SK-N-SH (cell line): ENCODE measurements at regions not wholly inside any gene's neighbourhood (a gene's known extent, or its start where the extent isn't known, plus 50 kb on each side); places are given as distances from the start of the nearest gene placed in this dataset.

Source experiments
- CTCF ChIA-PET: fragments of 300-600, 350-600 bp; formaldehyde crosslinking; extraction: SDS; loops from one replicate; lab custom pipeline; 2021; lab: Yijun Ruan, JAX
- POLR2A ChIA-PET: fragments of 350-600 bp; sonication (Branson Sonifier 250); formaldehyde crosslinking; extraction: SDS; loops from one replicate; lab custom pipeline; 2020; ENCODE audit warnings: antibody characterized with exemption, inconsistent platforms; lab: Yijun Ruan, JAX
- DNase-seq: peaks from one replicate; pipeline ENCODE4 v3.0.0; 2012
- H2AFZ ChIP-seq: fragments of 200-600 bp; sonication (generic); 2 replicates; pipeline ENCODE4 v1.8.1; 2016; ENCODE audit warnings: antibody characterized with exemption, mild to moderate bottlenecking, low read depth
- H3F3A ChIP-seq: fragments of 200-600 bp; sonication (generic); replicated peaks from 2 replicates; pipeline ENCODE3; 2016; ENCODE audit warnings: antibody characterized with exemption, mild to moderate bottlenecking; ENCODE audit not compliant: insufficient read depth
- H3K27ac ChIP-seq, 2 experiments: fragments of 200-500 bp in 1 of 2; fragments of 200-600 bp in 1 of 2; sonication (Bioruptor generic) in 1 of 2; sonication (generic), shearing (Covaris generic) in 1 of 2; 2 replicates each; pipeline versions ENCODE4 v1.5.1 to v1.6.1; 2014 to 2016; ENCODE audit warnings: low read depth in 2 of 2, inconsistent platforms in 1 of 2, low read length in 1 of 2, mild to moderate bottlenecking in 1 of 2, mixed read lengths in 1 of 2
- H3K27me3 ChIP-seq: fragments of 200-600 bp; sonication (generic), shearing (Covaris generic); 2 replicates; pipeline ENCODE4 v1.6.1; 2016; ENCODE audit warnings: mixed run types; ENCODE audit not compliant: insufficient read depth
- H3K36me3 ChIP-seq, 2 experiments: fragments of 200-500 bp in 1 of 2; fragments of 200-600 bp in 1 of 2; sonication (Bioruptor generic) in 1 of 2; sonication (generic) in 1 of 2; replicated peaks in 1 of 2; 2 replicates each; pipeline versions ENCODE3 to v1.5.1; 2014 to 2016; ENCODE audit warnings: low read length in 1 of 2, mild to moderate bottlenecking in 1 of 2; ENCODE audit not compliant: insufficient read depth in 2 of 2, control insufficient read depth in 1 of 2
- H3K4me1 ChIP-seq, 2 experiments: fragments of 200-500 bp in 1 of 2; fragments of 200-600 bp in 1 of 2; sonication (Bioruptor generic) in 1 of 2; sonication (generic), shearing (Covaris generic) in 1 of 2; 2 replicates each; pipeline versions ENCODE4 v1.5.1 to v1.6.1; 2014 to 2016; ENCODE audit warnings: low read depth in 1 of 2, low read length in 1 of 2, mixed run types in 1 of 2; ENCODE audit not compliant: insufficient read depth in 2 of 2, control insufficient read depth in 1 of 2
- H3K4me2 ChIP-seq: fragments of 200-600 bp; sonication (generic), shearing (Covaris generic); 2 replicates; pipeline ENCODE4 v1.6.1; 2017; ENCODE audit warnings: mixed run types
- H3K4me3 ChIP-seq, 2 experiments: fragments of 200-500 bp in 1 of 2; fragments of 200-600 bp in 1 of 2; sonication (Bioruptor generic) in 1 of 2; sonication (generic), shearing (Covaris generic) in 1 of 2; 2 replicates each; pipeline versions ENCODE4 v1.5.1 to v1.8.1; 2014 to 2016; ENCODE audit warnings: low read depth in 2 of 2, inconsistent platforms in 1 of 2, low read length in 1 of 2, mild to moderate bottlenecking in 1 of 2, mixed read lengths in 1 of 2, moderate library complexity in 1 of 2
- H3K79me2 ChIP-seq: fragments of 200-600 bp; sonication (generic); 2 replicates; pipeline ENCODE4 v1.8.1; 2017; ENCODE audit warnings: mild to moderate bottlenecking; ENCODE audit not compliant: insufficient read depth
- H3K9ac ChIP-seq: fragments of 200-600 bp; sonication (generic); 2 replicates; pipeline ENCODE4 v1.6.1; 2017; ENCODE audit warnings: mixed run types
- H3K9me2 ChIP-seq: fragments of 200-600 bp; sonication (generic); 2 replicates; pipeline ENCODE4 v1.6.1; 2017; ENCODE audit warnings: mixed run types
- H3K9me3 ChIP-seq: fragments of 200-600 bp; sonication (generic); 2 replicates; pipeline ENCODE4 v1.6.1; 2017; ENCODE audit warnings: mixed run types, mild to moderate bottlenecking, moderate library complexity
- H4K20me1 ChIP-seq: fragments of 200-600 bp; sonication (generic); 2 replicates; pipeline ENCODE4 v1.6.1; 2017; ENCODE audit warnings: mild to moderate bottlenecking, mixed run types; ENCODE audit not compliant: insufficient read depth
- ELF1 ChIP-seq: IDR thresholded peaks from 2 replicates; pipeline ENCODE4 v1.4.0; 2012
- EP300 ChIP-seq, 2 experiments: IDR thresholded peaks; 2 replicates each; pipeline versions ENCODE4 v1.4.0 to v1.6.1; 2012; ENCODE audit warnings: borderline replicate concordance in 1 of 2, low read depth in 1 of 2, low read length in 1 of 2
- EZH2phosphoT487 ChIP-seq: fragments of 200-600 bp; sonication (generic); IDR thresholded peaks from 2 replicates; pipeline ENCODE4 v1.6.1; 2017; ENCODE audit warnings: low read depth, mixed run types, mild to moderate bottlenecking, antibody characterized with exemption, moderate library complexity, borderline replicate concordance
- FOXJ3 ChIP-seq: sonication (generic); formaldehyde crosslinking; IDR thresholded peaks from 2 replicates; pipeline ENCODE4 v1.5.1; 2020; ENCODE audit warnings: mild to moderate bottlenecking, missing genetic modification reagents
- FOXM1 ChIP-seq: IDR thresholded peaks from 2 replicates; pipeline ENCODE4 v1.4.0; 2012; ENCODE audit warnings: low read depth, mild to moderate bottlenecking
- GABPA ChIP-seq: IDR thresholded peaks from 2 replicates; pipeline ENCODE4 v1.4.0; 2012; ENCODE audit warnings: low read depth, mild to moderate bottlenecking
- GATA2 ChIP-seq: sonication (generic); formaldehyde crosslinking; IDR thresholded peaks from 2 replicates; pipeline ENCODE4 v1.5.0; 2020; ENCODE audit warnings: mild to moderate bottlenecking, missing genetic modification reagents
- JUND ChIP-seq: IDR thresholded peaks from 2 replicates; pipeline ENCODE4 v1.4.0; 2012
- MEF2A ChIP-seq: IDR thresholded peaks from 2 replicates; pipeline ENCODE4 v1.4.0; 2012; ENCODE audit warnings: low read depth, borderline replicate concordance
- PBX3 ChIP-seq: IDR thresholded peaks from 2 replicates; pipeline ENCODE4; 2012
- POLR2AphosphoS5 ChIP-seq: IDR thresholded peaks from 2 replicates; pipeline ENCODE4 v1.6.1; 2012; ENCODE audit warnings: low read depth, low read length
- RAD21 ChIP-seq: IDR thresholded peaks from 2 replicates; pipeline ENCODE4 v1.6.1; 2012; ENCODE audit warnings: mild to moderate bottlenecking, low read length
- RCOR1 ChIP-seq: fragments of 150-350 bp; IDR thresholded peaks from 2 replicates; pipeline ENCODE4 v1.6.1; 2017; ENCODE audit warnings: antibody characterized with exemption, low read length
- TAF1 ChIP-seq: IDR thresholded peaks from 2 replicates; pipeline ENCODE4 v1.6.1; 2012; ENCODE audit warnings: low read depth, mild to moderate bottlenecking, low read length, moderate library complexity, borderline replicate concordance
- TCF12 ChIP-seq: IDR thresholded peaks from 2 replicates; pipeline ENCODE4 v1.4.0; 2012
- TEAD4 ChIP-seq: IDR thresholded peaks from 2 replicates; pipeline ENCODE4 v1.4.0; 2012; ENCODE audit warnings: mild to moderate bottlenecking, borderline replicate concordance; ENCODE audit not compliant: insufficient read depth
- USF1 ChIP-seq: IDR thresholded peaks from 2 replicates; pipeline ENCODE4 v1.4.0; 2012; ENCODE audit warnings: low read depth, borderline replicate concordance
- ZBTB33 ChIP-seq: IDR thresholded peaks from 2 replicates; pipeline ENCODE4 v1.4.0; 2012; ENCODE audit warnings: low read depth, borderline replicate concordance
- WGBS: methylation state at CpG from one replicate; pipeline ENCODE4 v1.1.6; 2017; ENCODE audit warnings: low lambda C conversion rate; 5-methylcytosine and 5-hydroxymethylcytosine counted together
- TF ChIP-seq, protein P1 (sequence below): IDR thresholded peaks from 2 replicates; pipeline ENCODE4 v1.6.1; 2012; ENCODE audit warnings: mild to moderate bottlenecking, low read depth, low read length, moderate library complexity
- TF ChIP-seq, protein P2 (sequence below): fragments of 150-350 bp; IDR thresholded peaks from 2 replicates; pipeline ENCODE4 v1.6.1; 2017; ENCODE audit warnings: antibody characterized with exemption, low read length, low read depth, borderline replicate concordance

DNA sequence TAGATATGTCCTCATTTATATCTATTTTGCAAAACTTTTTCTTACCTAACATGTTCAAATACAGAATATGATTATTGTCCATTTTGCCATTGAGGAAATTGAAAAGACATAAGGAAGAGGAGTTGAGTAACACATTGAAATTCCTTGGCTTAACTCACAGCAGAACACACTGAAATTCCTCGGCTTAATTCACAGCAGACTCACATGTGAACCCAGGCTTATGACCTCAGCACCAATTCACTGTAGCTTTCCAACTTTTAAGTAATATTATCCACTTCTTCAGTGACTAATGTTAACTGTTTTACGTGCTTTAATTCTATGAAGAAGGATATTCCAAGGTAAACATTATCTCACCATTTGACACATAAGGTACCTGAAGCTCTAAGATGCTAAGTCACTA is 597.5 kb upstream of the PFKP start:
- H3K27me3 ChIP-seq = no peaks in the 10 kb centered on the region
- no peaks in the 10 kb centered on the region for H3K79me2 ChIP-seq
- H3K27ac ChIP-seq = no peak overlapping the region
- no peaks in the 10 kb centered on the region for H3F3A ChIP-seq
- no peak overlapping the region for H3K9ac ChIP-seq
- no peak for TF ChIP-seq MEF2A
- no peak for TF ChIP-seq RCOR1
- no peak for TF ChIP-seq TAF1
- no peak for TF ChIP-seq FOXM1
- no peak for TF ChIP-seq ELF1
- TF ChIP-seq EZH2phosphoT487 = no peak
- no peak for TF ChIP-seq EP300 (IDR thresholded peaks at IDR 0.05; ENCODE audit: borderline replicate concordance in 1 of 2, low read depth in 1 of 2, low read length in 1 of 2)
- TF ChIP-seq FOXJ3 (CRISPR knock-in tag) = no peak
- TF ChIP-seq PBX3 = no peak
- no peak for TF ChIP-seq JUND
- TF ChIP-seq TEAD4 = no peak
- TF ChIP-seq, protein P1, sequence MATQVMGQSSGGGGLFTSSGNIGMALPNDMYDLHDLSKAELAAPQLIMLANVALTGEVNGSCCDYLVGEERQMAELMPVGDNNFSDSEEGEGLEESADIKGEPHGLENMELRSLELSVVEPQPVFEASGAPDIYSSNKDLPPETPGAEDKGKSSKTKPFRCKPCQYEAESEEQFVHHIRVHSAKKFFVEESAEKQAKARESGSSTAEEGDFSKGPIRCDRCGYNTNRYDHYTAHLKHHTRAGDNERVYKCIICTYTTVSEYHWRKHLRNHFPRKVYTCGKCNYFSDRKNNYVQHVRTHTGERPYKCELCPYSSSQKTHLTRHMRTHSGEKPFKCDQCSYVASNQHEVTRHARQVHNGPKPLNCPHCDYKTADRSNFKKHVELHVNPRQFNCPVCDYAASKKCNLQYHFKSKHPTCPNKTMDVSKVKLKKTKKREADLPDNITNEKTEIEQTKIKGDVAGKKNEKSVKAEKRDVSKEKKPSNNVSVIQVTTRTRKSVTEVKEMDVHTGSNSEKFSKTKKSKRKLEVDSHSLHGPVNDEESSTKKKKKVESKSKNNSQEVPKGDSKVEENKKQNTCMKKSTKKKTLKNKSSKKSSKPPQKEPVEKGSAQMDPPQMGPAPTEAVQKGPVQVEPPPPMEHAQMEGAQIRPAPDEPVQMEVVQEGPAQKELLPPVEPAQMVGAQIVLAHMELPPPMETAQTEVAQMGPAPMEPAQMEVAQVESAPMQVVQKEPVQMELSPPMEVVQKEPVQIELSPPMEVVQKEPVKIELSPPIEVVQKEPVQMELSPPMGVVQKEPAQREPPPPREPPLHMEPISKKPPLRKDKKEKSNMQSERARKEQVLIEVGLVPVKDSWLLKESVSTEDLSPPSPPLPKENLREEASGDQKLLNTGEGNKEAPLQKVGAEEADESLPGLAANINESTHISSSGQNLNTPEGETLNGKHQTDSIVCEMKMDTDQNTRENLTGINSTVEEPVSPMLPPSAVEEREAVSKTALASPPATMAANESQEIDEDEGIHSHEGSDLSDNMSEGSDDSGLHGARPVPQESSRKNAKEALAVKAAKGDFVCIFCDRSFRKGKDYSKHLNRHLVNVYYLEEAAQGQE = no peak
- TF ChIP-seq USF1 = no peak
- no peak for TF ChIP-seq GABPA
- no peak for TF ChIP-seq POLR2AphosphoS5
- no peak for TF ChIP-seq GATA2
- no peak for TF ChIP-seq TCF12
- TF ChIP-seq RAD21 = no peak
- TF ChIP-seq ZBTB33 = no peak
- TF ChIP-seq, protein P2, sequence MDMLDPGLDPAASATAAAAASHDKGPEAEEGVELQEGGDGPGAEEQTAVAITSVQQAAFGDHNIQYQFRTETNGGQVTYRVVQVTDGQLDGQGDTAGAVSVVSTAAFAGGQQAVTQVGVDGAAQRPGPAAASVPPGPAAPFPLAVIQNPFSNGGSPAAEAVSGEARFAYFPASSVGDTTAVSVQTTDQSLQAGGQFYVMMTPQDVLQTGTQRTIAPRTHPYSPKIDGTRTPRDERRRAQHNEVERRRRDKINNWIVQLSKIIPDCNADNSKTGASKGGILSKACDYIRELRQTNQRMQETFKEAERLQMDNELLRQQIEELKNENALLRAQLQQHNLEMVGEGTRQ = no peak
- TF ChIP-seq, all 33 proteins: peak for 0
- H3K36me3 ChIP-seq = no peaks in the 10 kb centered on the region
- H3K4me3 ChIP-seq = no peak overlapping the region
- no peaks in the 10 kb centered on the region for H4K20me1 ChIP-seq
- CTCF ChIA-PET = no interaction called here
- H3K9me2 ChIP-seq = no peaks in the 10 kb centered on the region
- 23% methylated on average over 2 of the region's 2 CpGs for WGBS
- peaks cover 7% of the 10 kb centered on the region; the same call in 1 of the 2 replicates for H3K9me3 ChIP-seq
- DNase-seq = no peak
- no peaks in the 10 kb centered on the region for H3K4me1 ChIP-seq
- no peak overlapping the region for H2AFZ ChIP-seq
- POLR2A ChIA-PET = no interaction called here
- H3K4me2 ChIP-seq = no peak overlapping the region
